ENCODE measurements at regions not wholly inside any gene's neighbourhood (a gene's known extent, or its start where the extent isn't known, plus 50 kb on each side); places are given as distances from the start of the nearest gene placed in this dataset.

GRCh38 chr18:42644729-42645131 lies 470.8 kb downstream of the RIT2 start:
- WGBS, 2 donors = 46 to 52% methylated on average over 3 of the region's 3 CpGs
- TF ChIP-seq EP300 (IDR thresholded peaks at IDR 0.05) (no peak), POLR2A (IDR thresholded peaks at IDR 0.05) (no peak), POLR2AphosphoS5 (IDR thresholded peaks at IDR 0.05) (no peak)
- TF ChIP-seq, protein P1, sequence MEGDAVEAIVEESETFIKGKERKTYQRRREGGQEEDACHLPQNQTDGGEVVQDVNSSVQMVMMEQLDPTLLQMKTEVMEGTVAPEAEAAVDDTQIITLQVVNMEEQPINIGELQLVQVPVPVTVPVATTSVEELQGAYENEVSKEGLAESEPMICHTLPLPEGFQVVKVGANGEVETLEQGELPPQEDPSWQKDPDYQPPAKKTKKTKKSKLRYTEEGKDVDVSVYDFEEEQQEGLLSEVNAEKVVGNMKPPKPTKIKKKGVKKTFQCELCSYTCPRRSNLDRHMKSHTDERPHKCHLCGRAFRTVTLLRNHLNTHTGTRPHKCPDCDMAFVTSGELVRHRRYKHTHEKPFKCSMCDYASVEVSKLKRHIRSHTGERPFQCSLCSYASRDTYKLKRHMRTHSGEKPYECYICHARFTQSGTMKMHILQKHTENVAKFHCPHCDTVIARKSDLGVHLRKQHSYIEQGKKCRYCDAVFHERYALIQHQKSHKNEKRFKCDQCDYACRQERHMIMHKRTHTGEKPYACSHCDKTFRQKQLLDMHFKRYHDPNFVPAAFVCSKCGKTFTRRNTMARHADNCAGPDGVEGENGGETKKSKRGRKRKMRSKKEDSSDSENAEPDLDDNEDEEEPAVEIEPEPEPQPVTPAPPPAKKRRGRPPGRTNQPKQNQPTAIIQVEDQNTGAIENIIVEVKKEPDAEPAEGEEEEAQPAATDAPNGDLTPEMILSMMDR (IDR thresholded peaks at IDR 0.05) = no peak

GRCh38 chr18:42649331-42650035 lies 466.0 kb downstream of the RIT2 start:
- TF ChIP-seq POLR2AphosphoS5 (IDR thresholded peaks at IDR 0.05) (no peak), EP300 (IDR thresholded peaks at IDR 0.05) (no peak), POLR2A (IDR thresholded peaks at IDR 0.05) (no peak)
- TF ChIP-seq, protein P1 (IDR thresholded peaks at IDR 0.05) = no peak
- H3K4me3 ChIP-seq = no peak overlapping the region
- H3K27ac ChIP-seq = no peak overlapping the region
- no peak for DNase-seq
- no peaks in the 10 kb centered on the region for H3K4me1 ChIP-seq
- no peaks in the 10 kb centered on the region for H3K9me3 ChIP-seq
- no peaks in the 10 kb centered on the region for H3K36me3 ChIP-seq
- 84 to 87% methylated on average over 5 of the region's 5 CpGs for WGBS, 2 donors
- no peaks in the 10 kb centered on the region for H3K27me3 ChIP-seq
- intact Hi-C loops (cut with DNase I) = no loop called here

More at GRCh38 chr18:42644729-42645131, 470.8 kb downstream of the RIT2 start:
- no peak overlapping the region for H3K27ac ChIP-seq
- DNase-seq = no peak
- H3K36me3 ChIP-seq = no peaks in the 10 kb centered on the region
- intact Hi-C loops (cut with DNase I) = no loop called here
- H3K9me3 ChIP-seq = no peaks in the 10 kb centered on the region
- H3K4me1 ChIP-seq = no peaks in the 10 kb centered on the region
- H3K4me3 ChIP-seq = no peak overlapping the region
- H3K27me3 ChIP-seq = no peaks in the 10 kb centered on the region

- Histone ChIP-seq H3K9me3 (no peaks in the 10 kb centered on the region), H3K4me1 (no peaks in the 10 kb centered on the region), H3K27me3 (no peaks in the 10 kb centered on the region), H3K4me3 (no peak overlapping the region), H3K27ac (no peak overlapping the region), H3K36me3 (no peaks in the 10 kb centered on the region)
- intact Hi-C loops (cut with DNase I) = no loop called here
- 16 to 37% methylated on average over 3 of the region's 3 CpGs for WGBS, 2 donors
- TF ChIP-seq POLR2AphosphoS5 (IDR thresholded peaks at IDR 0.05) (no peak), EP300 (IDR thresholded peaks at IDR 0.05) (no peak), POLR2A (IDR thresholded peaks at IDR 0.05) (no peak)
- TF ChIP-seq, protein P1 (IDR thresholded peaks at IDR 0.05) = no peak
- DNase-seq = no peak
Measured at GRCh38 chr18:42654556-42654955, 460.9 kb downstream of the RIT2 start.

GRCh38 chr18:42657551-42657950 lies 457.9 kb downstream of the RIT2 start:
- no peaks in the 10 kb centered on the region for H3K27me3 ChIP-seq
- DNase-seq = no peak
- WGBS, 2 donors = 80 to 84% methylated on average over 1 of the region's 1 CpG
- H3K9me3 ChIP-seq = no peaks in the 10 kb centered on the region
- no peak overlapping the region for H3K4me3 ChIP-seq
- no peak overlapping the region for H3K27ac ChIP-seq
- no peaks in the 10 kb centered on the region for H3K4me1 ChIP-seq
- intact Hi-C loops (cut with DNase I) = no loop called here
- H3K36me3 ChIP-seq = no peaks in the 10 kb centered on the region
- no peak for TF ChIP-seq POLR2A (IDR thresholded peaks at IDR 0.05)
- TF ChIP-seq EP300 (IDR thresholded peaks at IDR 0.05) = no peak
- TF ChIP-seq POLR2AphosphoS5 (IDR thresholded peaks at IDR 0.05) = no peak
- TF ChIP-seq, protein P1 (IDR thresholded peaks at IDR 0.05) = no peak

GRCh38 chr18:42658171-42658570 lies 457.3 kb downstream of the RIT2 start:
- WGBS, 2 donors = 90 to 92% methylated on average over 3 of the region's 3 CpGs
- intact Hi-C loops (cut with DNase I) = no loop called here
- no peaks in the 10 kb centered on the region for H3K4me1 ChIP-seq

More at GRCh38 chr18:42658171-42658570, 457.3 kb downstream of the RIT2 start:
- H3K9me3 ChIP-seq = no peaks in the 10 kb centered on the region
- no peaks in the 10 kb centered on the region for H3K27me3 ChIP-seq
- TF ChIP-seq POLR2A (IDR thresholded peaks at IDR 0.05) (no peak), POLR2AphosphoS5 (IDR thresholded peaks at IDR 0.05) (no peak), EP300 (IDR thresholded peaks at IDR 0.05) (no peak)
- TF ChIP-seq, protein P1 (IDR thresholded peaks at IDR 0.05) = no peak
- H3K27ac ChIP-seq = no peak overlapping the region
- no peak overlapping the region for H3K4me3 ChIP-seq
- no peak for DNase-seq
- H3K36me3 ChIP-seq = no peaks in the 10 kb centered on the region
